ENCODE measurements at regions not wholly inside any gene's neighbourhood (a gene's known extent, or its start where the extent isn't known, plus 50 kb on each side); places are given as distances from the start of the nearest gene placed in this dataset.

- POLR2A ChIA-PET, result no interaction called here
- CTCF ChIA-PET, result no interaction called here
- no peak for DNase-seq (ENCODE audit: extremely low spot score)
- TF ChIP-seq CTBP1 (IDR thresholded peaks at IDR 0.05; ENCODE audit: borderline replicate concordance), result no peak
- no peak for TF ChIP-seq LEF1 (IDR thresholded peaks at IDR 0.05; ENCODE audit: borderline replicate concordance)
- TF ChIP-seq ARNT (IDR thresholded peaks at IDR 0.05), result no peak
- TF ChIP-seq BHLHE40 (IDR thresholded peaks at IDR 0.05; ENCODE audit: borderline replicate concordance), result no peak
- no peak for TF ChIP-seq ELF4 (IDR thresholded peaks at IDR 0.05)
- TF ChIP-seq FOXK2 (IDR thresholded peaks at IDR 0.05), result no peak
- no peak for TF ChIP-seq SUZ12 (IDR thresholded peaks at IDR 0.05)
- no peak for TF ChIP-seq PKNOX1 (IDR thresholded peaks at IDR 0.05)
- TF ChIP-seq NFRKB (IDR thresholded peaks at IDR 0.05), result no peak
- no peak for TF ChIP-seq L3MBTL2 (conservative IDR thresholded peaks at IDR 0.05)
- no peak for TF ChIP-seq FOXM1 (IDR thresholded peaks at IDR 0.05; ENCODE audit: borderline replicate concordance)
- no peak for TF ChIP-seq HDGF (IDR thresholded peaks at IDR 0.05; ENCODE audit: borderline replicate concordance)
- TF ChIP-seq FOXA1 (IDR thresholded peaks at IDR 0.05), result no peak
- TF ChIP-seq SP1 (IDR thresholded peaks at IDR 0.05), result no peak
Observed at GRCh38 chr2:104788742-104789455, 65.0 kb upstream of the POU3F3 start.

GRCh38 chr2:104790100-104790811 lies 63.7 kb upstream of the POU3F3 start:
- POLR2A ChIA-PET, result no interaction called here
- TF ChIP-seq L3MBTL2 (conservative IDR thresholded peaks at IDR 0.05) (no peak), PKNOX1 (IDR thresholded peaks at IDR 0.05) (no peak), FOXA1 (IDR thresholded peaks at IDR 0.05) (no peak), TARDBP (IDR thresholded peaks at IDR 0.05) (no peak), ZNF384 (IDR thresholded peaks at IDR 0.05) (no peak), NFRKB (IDR thresholded peaks at IDR 0.05) (no peak), SP1 (IDR thresholded peaks at IDR 0.05) (no peak), BHLHE40 (IDR thresholded peaks at IDR 0.05; ENCODE audit: borderline replicate concordance) (no peak), HDGF (IDR thresholded peaks at IDR 0.05; ENCODE audit: borderline replicate concordance) (no peak), LEF1 (IDR thresholded peaks at IDR 0.05; ENCODE audit: borderline replicate concordance) (no peak), FOXK2 (IDR thresholded peaks at IDR 0.05) (no peak), FOXM1 (IDR thresholded peaks at IDR 0.05; ENCODE audit: borderline replicate concordance) (no peak), SUZ12 (IDR thresholded peaks at IDR 0.05) (no peak), ELF4 (IDR thresholded peaks at IDR 0.05) (no peak)
- no peak for DNase-seq (ENCODE audit: extremely low spot score)
- CTCF ChIA-PET, result no interaction called here

- no peak for DNase-seq (ENCODE audit: extremely low spot score)
- CTCF ChIA-PET, result no interaction called here
- TF ChIP-seq BHLHE40 (IDR thresholded peaks at IDR 0.05; ENCODE audit: borderline replicate concordance) (no peak), HDGF (IDR thresholded peaks at IDR 0.05; ENCODE audit: borderline replicate concordance) (no peak), NFRKB (IDR thresholded peaks at IDR 0.05) (no peak), SP1 (IDR thresholded peaks at IDR 0.05) (no peak), ZNF384 (IDR thresholded peaks at IDR 0.05) (no peak), LEF1 (IDR thresholded peaks at IDR 0.05; ENCODE audit: borderline replicate concordance) (no peak), PKNOX1 (IDR thresholded peaks at IDR 0.05) (no peak), ARNT (IDR thresholded peaks at IDR 0.05) (no peak), ELF4 (IDR thresholded peaks at IDR 0.05) (no peak), TARDBP (IDR thresholded peaks at IDR 0.05) (no peak), SUZ12 (IDR thresholded peaks at IDR 0.05) (no peak), FOXK2 (IDR thresholded peaks at IDR 0.05) (no peak), L3MBTL2 (conservative IDR thresholded peaks at IDR 0.05) (no peak), FOXA1 (IDR thresholded peaks at IDR 0.05) (no peak), CTBP1 (IDR thresholded peaks at IDR 0.05; ENCODE audit: borderline replicate concordance) (no peak), FOXM1 (IDR thresholded peaks at IDR 0.05; ENCODE audit: borderline replicate concordance) (no peak)
- POLR2A ChIA-PET, result no interaction called here
Observed at GRCh38 chr2:104790901-104791495, 62.9 kb upstream of the POU3F3 start.

- DNase-seq (ENCODE audit: extremely low spot score), result no peak
- TF ChIP-seq FOXA1 (IDR thresholded peaks at IDR 0.05) (no peak), FOXK2 (IDR thresholded peaks at IDR 0.05) (no peak), PKNOX1 (IDR thresholded peaks at IDR 0.05) (no peak), NFRKB (IDR thresholded peaks at IDR 0.05) (no peak), LEF1 (IDR thresholded peaks at IDR 0.05; ENCODE audit: borderline replicate concordance) (no peak)
- ChIA-PET POLR2A (no interaction called here), CTCF (no interaction called here)
Observed at GRCh38 chr2:104793966-104794365, 59.9 kb upstream of the POU3F3 start.

- ChIA-PET POLR2A (no interaction called here), CTCF (no interaction called here)
- DNase-seq (ENCODE audit: extremely low spot score), result no peak
- TF ChIP-seq HDGF (IDR thresholded peaks at IDR 0.05; ENCODE audit: borderline replicate concordance) (no peak), ZNF384 (IDR thresholded peaks at IDR 0.05) (no peak), SP1 (IDR thresholded peaks at IDR 0.05) (no peak), L3MBTL2 (conservative IDR thresholded peaks at IDR 0.05) (no peak), ARNT (IDR thresholded peaks at IDR 0.05) (no peak), NFRKB (IDR thresholded peaks at IDR 0.05) (no peak), FOXK2 (IDR thresholded peaks at IDR 0.05) (no peak), ELF4 (IDR thresholded peaks at IDR 0.05) (no peak), TARDBP (IDR thresholded peaks at IDR 0.05) (no peak)
Observed at GRCh38 chr2:104794441-104794840, 59.5 kb upstream of the POU3F3 start.
